OCI-LY3 (cell line): ENCODE measurements at regions not wholly inside any gene's neighbourhood (a gene's known extent, or its start where the extent isn't known, plus 50 kb on each side); places are given as distances from the start of the nearest gene placed in this dataset.

Experiments used
- H2AFZ ChIP-seq: fragments of 200-600, 300-600 bp; shearing (Covaris generic); 2 replicates; pipeline ENCODE4 v1.6.0; 2014; ENCODE audit warnings: antibody characterized with exemption, low read depth, low read length
- H3K27ac ChIP-seq: fragments of 200-600, 300-600 bp; sonication (generic); 2 replicates; pipeline ENCODE4 v1.5.1; 2014; ENCODE audit warnings: mild to moderate bottlenecking, low read length, moderate library complexity, mixed read lengths
- H3K27me3 ChIP-seq: fragments of 200-600, 300-600 bp; sonication (generic); 2 replicates; pipeline ENCODE4 v1.6.1; 2014; ENCODE audit warnings: low read depth, low read length, mixed read lengths
- H3K36me3 ChIP-seq: fragments of 200-600, 300-600 bp; sonication (generic); replicated peaks from 2 replicates; pipeline ENCODE3; 2014; ENCODE audit warnings: low read depth, low read length, mixed read lengths
- H3K4me1 ChIP-seq: fragments of 300-600, 200-600 bp; sonication (generic); 2 replicates; pipeline ENCODE4 v1.6.1; 2014; ENCODE audit warnings: low read length, mixed read lengths
- H3K4me2 ChIP-seq: fragments of 200-600, 300-600 bp; sonication (generic); 2 replicates; pipeline ENCODE4 v1.6.1; 2014; ENCODE audit warnings: low read length, mixed read lengths
- H3K4me3 ChIP-seq: fragments of 300-600, 200-600 bp; sonication (generic); 2 replicates; pipeline ENCODE4 v1.5.1; 2014; ENCODE audit warnings: antibody characterized with exemption, mild to moderate bottlenecking, low read length, moderate library complexity
- H3K79me2 ChIP-seq: fragments of 300-600, 200-600 bp; shearing (Covaris generic); 2 replicates; pipeline ENCODE4 v1.6.1; 2014; ENCODE audit warnings: mild to moderate bottlenecking, low read length, mixed read lengths
- H3K9ac ChIP-seq: fragments of 300-600, 200-600 bp; shearing (Covaris generic); 2 replicates; pipeline ENCODE4 v1.6.0; 2014; ENCODE audit warnings: mild to moderate bottlenecking, low read length, moderate library complexity
- H3K9me3 ChIP-seq: fragments of 200-600, 300-600 bp; shearing (Covaris generic); 2 replicates; pipeline ENCODE4 v1.6.1; 2014; ENCODE audit warnings: low read length, mixed read lengths; ENCODE audit not compliant: insufficient read depth
- H4K20me1 ChIP-seq: fragments of 200-600, 300-600 bp; sonication (generic); 2 replicates; pipeline ENCODE4 v1.6.1; 2016; ENCODE audit warnings: low read length, mixed read lengths; ENCODE audit not compliant: insufficient read depth
- EZH2phosphoT487 ChIP-seq: fragments of 200-600 bp; shearing (Covaris generic); IDR thresholded peaks from 2 replicates; pipeline ENCODE4 v1.6.1; 2018; ENCODE audit warnings: antibody characterized with exemption, mixed run types, low read depth
- TF ChIP-seq, protein P1 (sequence below): fragments of 200-600, 300-600 bp; sonication (generic); IDR thresholded peaks from 2 replicates; pipeline ENCODE4 v1.5.1; 2014; ENCODE audit warnings: antibody characterized with exemption, low read length, low read depth

DNA sequence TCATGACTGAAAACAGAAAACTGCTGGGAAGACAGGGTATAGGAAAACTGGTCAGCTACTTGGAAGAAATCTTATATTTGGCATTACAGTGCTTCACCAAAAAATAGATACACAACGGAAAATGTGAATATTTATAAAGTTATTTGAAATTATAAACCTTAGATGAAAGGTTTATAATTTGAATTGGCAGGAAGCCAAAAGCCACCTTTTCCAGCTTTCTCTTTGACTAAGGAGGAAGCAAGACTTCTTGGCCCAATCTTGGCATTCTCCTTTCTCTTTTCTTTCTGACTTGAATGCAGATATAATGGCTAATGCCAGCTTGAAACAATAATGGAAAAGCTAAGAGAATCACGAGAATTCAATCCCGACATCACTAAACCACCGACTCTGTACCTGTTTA is 196.5 kb upstream of the PIK3C3 start:
- Histone ChIP-seq H3K4me3 (no peak overlapping the region), H3K27ac (no peak overlapping the region), H3K27me3 (no peaks in the 10 kb centered on the region), H3K9me3 (no peaks in the 10 kb centered on the region), H3K36me3 (no peaks in the 10 kb centered on the region), H4K20me1 (no peaks in the 10 kb centered on the region), H3K79me2 (no peaks in the 10 kb centered on the region), H3K4me1 (peaks cover 11% of the 10 kb centered on the region), H2AFZ (no peak overlapping the region), H3K9ac (no peak overlapping the region), H3K4me2 (no peak overlapping the region)
- no peak for TF ChIP-seq EZH2phosphoT487
- TF ChIP-seq, protein P1, sequence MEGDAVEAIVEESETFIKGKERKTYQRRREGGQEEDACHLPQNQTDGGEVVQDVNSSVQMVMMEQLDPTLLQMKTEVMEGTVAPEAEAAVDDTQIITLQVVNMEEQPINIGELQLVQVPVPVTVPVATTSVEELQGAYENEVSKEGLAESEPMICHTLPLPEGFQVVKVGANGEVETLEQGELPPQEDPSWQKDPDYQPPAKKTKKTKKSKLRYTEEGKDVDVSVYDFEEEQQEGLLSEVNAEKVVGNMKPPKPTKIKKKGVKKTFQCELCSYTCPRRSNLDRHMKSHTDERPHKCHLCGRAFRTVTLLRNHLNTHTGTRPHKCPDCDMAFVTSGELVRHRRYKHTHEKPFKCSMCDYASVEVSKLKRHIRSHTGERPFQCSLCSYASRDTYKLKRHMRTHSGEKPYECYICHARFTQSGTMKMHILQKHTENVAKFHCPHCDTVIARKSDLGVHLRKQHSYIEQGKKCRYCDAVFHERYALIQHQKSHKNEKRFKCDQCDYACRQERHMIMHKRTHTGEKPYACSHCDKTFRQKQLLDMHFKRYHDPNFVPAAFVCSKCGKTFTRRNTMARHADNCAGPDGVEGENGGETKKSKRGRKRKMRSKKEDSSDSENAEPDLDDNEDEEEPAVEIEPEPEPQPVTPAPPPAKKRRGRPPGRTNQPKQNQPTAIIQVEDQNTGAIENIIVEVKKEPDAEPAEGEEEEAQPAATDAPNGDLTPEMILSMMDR, result no peak

DNA sequence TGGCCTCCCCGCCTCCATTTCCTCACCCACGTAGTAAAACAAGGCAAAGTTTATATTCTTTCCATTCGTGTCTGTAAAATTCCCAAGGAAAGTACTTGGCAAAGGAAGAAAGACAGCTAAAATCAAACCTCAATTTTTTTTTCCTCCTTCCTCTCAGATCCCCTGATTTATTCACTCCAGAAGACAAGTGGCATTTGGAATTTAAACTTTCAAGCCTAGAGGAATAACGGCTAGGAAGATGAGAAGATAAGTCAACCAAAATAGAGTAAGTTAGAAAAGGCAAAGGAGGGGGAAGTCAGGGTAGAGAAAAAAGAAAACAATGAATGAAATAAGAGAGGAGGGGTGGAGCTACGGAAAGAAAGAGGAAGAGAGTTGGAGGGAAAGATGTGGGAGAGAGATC is 198.9 kb upstream of the PIK3C3 start:
- no peaks in the 10 kb centered on the region for H3K27me3 ChIP-seq
- peaks cover 5% of the 10 kb centered on the region; the same call in 1 of the 2 replicates for H3K4me1 ChIP-seq
- no peak overlapping the region for H3K27ac ChIP-seq
- H3K4me2 ChIP-seq, result no peak overlapping the region
- H3K9me3 ChIP-seq, result no peaks in the 10 kb centered on the region
- H3K36me3 ChIP-seq, result no peaks in the 10 kb centered on the region
- H3K79me2 ChIP-seq, result no peaks in the 10 kb centered on the region
- no peak overlapping the region for H3K4me3 ChIP-seq
- no peak for TF ChIP-seq EZH2phosphoT487
- TF ChIP-seq, protein P1, result no peak
- no peaks in the 10 kb centered on the region for H4K20me1 ChIP-seq
- no peak overlapping the region for H2AFZ ChIP-seq
- no peak overlapping the region for H3K9ac ChIP-seq

DNA sequence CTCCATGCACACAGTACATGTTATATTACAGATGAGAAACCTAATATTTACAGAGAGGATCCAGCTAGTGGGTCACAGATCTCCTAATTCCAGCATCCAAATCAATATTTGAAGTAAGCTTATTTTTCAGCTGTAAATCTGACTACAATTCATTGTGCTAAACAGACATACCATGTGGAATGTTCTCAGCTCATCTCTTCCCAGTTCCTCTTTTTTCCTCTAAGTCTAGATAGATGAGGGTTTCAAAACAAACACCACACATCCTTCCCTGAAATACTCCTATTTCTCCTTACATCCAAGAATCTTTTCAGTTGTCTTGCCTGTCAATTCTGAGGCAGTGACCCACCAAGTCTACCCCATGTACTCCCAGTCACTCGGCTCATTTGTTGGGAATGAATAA is 200.7 kb upstream of the PIK3C3 start:
- H3K9me3 ChIP-seq, result no peaks in the 10 kb centered on the region
- H3K27me3 ChIP-seq, result no peaks in the 10 kb centered on the region
- no peak for TF ChIP-seq EZH2phosphoT487
- TF ChIP-seq, protein P1, result no peak
- H3K27ac ChIP-seq, result no peak overlapping the region
- H3K4me2 ChIP-seq, result no peak overlapping the region
- H3K79me2 ChIP-seq, result no peaks in the 10 kb centered on the region
- no peak overlapping the region for H2AFZ ChIP-seq
- no peaks in the 10 kb centered on the region for H4K20me1 ChIP-seq
- H3K9ac ChIP-seq, result no peak overlapping the region
- peaks cover 5% of the 10 kb centered on the region; the same call in 1 of the 2 replicates for H3K4me1 ChIP-seq
- no peaks in the 10 kb centered on the region for H3K36me3 ChIP-seq
- H3K4me3 ChIP-seq, result no peak overlapping the region

DNA sequence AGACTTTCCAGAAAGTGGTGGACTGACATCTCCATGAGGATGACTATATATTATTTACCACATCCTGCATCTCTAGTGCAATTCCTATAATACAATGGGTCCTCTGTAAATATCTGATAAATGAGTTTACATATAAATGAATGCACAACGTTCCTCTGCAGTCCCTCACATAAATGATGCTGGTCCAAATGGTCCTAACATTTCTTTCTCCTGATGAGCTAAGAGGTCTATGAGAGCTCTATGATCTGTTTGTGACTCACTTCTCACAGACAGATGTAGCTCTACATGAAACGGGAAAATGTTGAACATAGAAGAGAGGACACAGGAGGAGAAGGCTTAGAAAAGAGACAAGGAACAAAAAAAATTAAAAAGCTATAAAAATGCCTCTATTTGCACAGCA is 201.2 kb upstream of the PIK3C3 start:
- peaks cover 5% of the 10 kb centered on the region; the same call in 1 of the 2 replicates for H3K4me1 ChIP-seq
- TF ChIP-seq, protein P1, result no peak
- TF ChIP-seq EZH2phosphoT487, result no peak
- no peak overlapping the region for H3K9ac ChIP-seq
- no peak overlapping the region for H2AFZ ChIP-seq
- H3K4me2 ChIP-seq, result no peak overlapping the region
- H3K9me3 ChIP-seq, result no peaks in the 10 kb centered on the region
- no peak overlapping the region for H3K4me3 ChIP-seq
- H3K79me2 ChIP-seq, result no peaks in the 10 kb centered on the region
- H3K27ac ChIP-seq, result no peak overlapping the region
- H3K27me3 ChIP-seq, result no peaks in the 10 kb centered on the region
- no peaks in the 10 kb centered on the region for H3K36me3 ChIP-seq
- H4K20me1 ChIP-seq, result no peaks in the 10 kb centered on the region
